H1 (cell line): ENCODE measurements at regions not wholly inside any gene's neighbourhood (a gene's known extent, or its start where the extent isn't known, plus 50 kb on each side); places are given as distances from the start of the nearest gene placed in this dataset.
A peak's percentile ranks its signal among the peaks of the same experiment; 100 is the strongest.

ENCODE experiments used
- CTCF ChIA-PET: fragments of 300-600 bp; sonication (Branson Sonifier 250); formaldehyde crosslinking; loops from one replicate; lab custom pipeline; 2021; ENCODE audit not compliant: partially characterized antibody; lab: Charles Lee
- POLR2A ChIA-PET: fragments of 300-600 bp; sonication (Branson Sonifier 250); formaldehyde crosslinking; loops from one replicate; lab custom pipeline; 2021; ENCODE audit warnings: inconsistent platforms; ENCODE audit not compliant: partially characterized antibody; lab: Charles Lee
- DNase-seq, 2 experiments: peaks; one replicate each; pipeline versions ENCODE4 v3.0.0 to v3.0.0-alpha.2; 2010 to 2022; ENCODE audit warnings: low spot score in 2 of 2, low read depth in 1 of 2, mixed read lengths in 1 of 2
- FAIRE-seq: peaks from 2 replicates; lab custom pipeline; 2011; peaks lifted over from hg19 to GRCh38; lab: Jason Lieb, UNC
- H2AFZ ChIP-seq: 2 replicates; pipeline ENCODE4 v1.8.1; 2012; ENCODE audit warnings: low read length, inconsistent platforms
- H2AK5ac ChIP-seq: 2 replicates; pipeline ENCODE4 v1.6.1; 2013; ENCODE audit warnings: low read depth, low read length
- H2BK120ac ChIP-seq: replicated peaks from 2 replicates; pipeline ENCODE3; 2013; ENCODE audit warnings: low read depth, low read length, inconsistent platforms
- H2BK12ac ChIP-seq: 2 replicates; pipeline ENCODE4 v1.6.1; 2013; ENCODE audit warnings: low read depth, low read length
- H2BK15ac ChIP-seq: 2 replicates; pipeline ENCODE4 v1.6.1; 2013; ENCODE audit warnings: low read length
- H2BK20ac ChIP-seq: 2 replicates; pipeline ENCODE4 v1.6.1; 2013; ENCODE audit warnings: low read length
- H2BK5ac ChIP-seq: 2 replicates; pipeline ENCODE4 v1.6.1; 2013; ENCODE audit warnings: low read depth, low read length
- H3K14ac ChIP-seq: 2 replicates; pipeline ENCODE4 v1.6.1; 2013; ENCODE audit warnings: inconsistent platforms; ENCODE audit not compliant: insufficient read length
- H3K18ac ChIP-seq: 2 replicates; pipeline ENCODE4 v1.6.1; 2013; ENCODE audit warnings: low read length; ENCODE audit errors: extremely low read depth
- H3K23ac ChIP-seq: 2 replicates; pipeline ENCODE4 v1.6.1; 2013; ENCODE audit warnings: inconsistent platforms; ENCODE audit not compliant: insufficient read length
- H3K23me2 ChIP-seq: 2 replicates; pipeline ENCODE4 v1.6.1; 2013; ENCODE audit warnings: low read depth, low read length
- H3K27ac ChIP-seq: 2 replicates; pipeline ENCODE4 v1.6.1; 2011; ENCODE audit warnings: low read depth, low read length, inconsistent platforms
- H3K27me3 ChIP-seq, 4 experiments: replicated peaks in 1 of 4; 1 replicate in 1 of 4; 2 replicates in 3 of 4; pipeline versions ENCODE4 v1.6.1 to v1.8.1; 2011 to 2013; ENCODE audit warnings: low read length in 3 of 4, mild to moderate bottlenecking in 3 of 4, inconsistent platforms in 2 of 4, mixed read lengths in 2 of 4, moderate library complexity in 1 of 4; ENCODE audit not compliant: control insufficient read depth in 3 of 4, insufficient read depth in 3 of 4; ENCODE audit errors: extremely low read depth in 1 of 4
- H3K36me3 ChIP-seq, 4 experiments: 2 replicates each; pipeline versions ENCODE4 v1.6.1 to v1.8.1; 2011 to 2013; ENCODE audit warnings: mild to moderate bottlenecking in 4 of 4, low read length in 3 of 4, moderate library complexity in 2 of 4, control low read depth in 1 of 4, inconsistent platforms in 1 of 4; ENCODE audit not compliant: insufficient read depth in 4 of 4, control insufficient read depth in 2 of 4
- H3K4ac ChIP-seq: replicated peaks from 2 replicates; pipeline ENCODE3; 2013; ENCODE audit warnings: low read length, low read depth, mixed read lengths, inconsistent platforms; ENCODE audit not compliant: insufficient read length
- H3K4me1 ChIP-seq, 4 experiments: replicated peaks in 1 of 4; 1 replicate in 1 of 4; 2 replicates in 3 of 4; pipeline versions ENCODE4 v1.6.1 to v1.8.1; 2011 to 2013; ENCODE audit warnings: low read length in 3 of 4, inconsistent platforms in 2 of 4, mixed read lengths in 1 of 4; ENCODE audit not compliant: insufficient read depth in 4 of 4, control insufficient read depth in 3 of 4
- H3K4me2 ChIP-seq, 2 experiments: 2 replicates each; pipeline versions ENCODE4 v1.6.1 to v1.8.1; 2011 to 2013; ENCODE audit warnings: low read depth in 2 of 2, low read length in 2 of 2, control low read depth in 1 of 2, inconsistent platforms in 1 of 2, mild to moderate bottlenecking in 1 of 2; ENCODE audit not compliant: insufficient read depth in 1 of 2
- H3K4me3 ChIP-seq, 4 experiments: fragments of 200-600, 300-600 bp in 1 of 4; sonication (generic), shearing (Covaris generic), sonication (Bioruptor Twin) in 1 of 4; 2 replicates each; pipeline versions ENCODE4 v1.5.1 to v1.8.1; 2011 to 2016; ENCODE audit warnings: low read length in 4 of 4, low read depth in 3 of 4, control low read depth in 2 of 4, inconsistent platforms in 2 of 4, mild to moderate bottlenecking in 2 of 4, mixed read lengths in 1 of 4, moderate library complexity in 1 of 4; ENCODE audit not compliant: insufficient read depth in 2 of 4; ENCODE audit errors: extremely low read depth in 1 of 4
- H3K56ac ChIP-seq: replicated peaks from 2 replicates; pipeline ENCODE3; 2013; ENCODE audit warnings: low read depth, mild to moderate bottlenecking, mixed read lengths, low read length, inconsistent platforms; ENCODE audit not compliant: insufficient read length
- H3K79me1 ChIP-seq: 2 replicates; pipeline ENCODE4 v1.6.1; 2013; ENCODE audit warnings: low read depth, low read length, control low read depth
- H3K79me2 ChIP-seq, 2 experiments: 2 replicates each; pipeline versions ENCODE4 v1.6.1 to v1.8.1; 2012 to 2013; ENCODE audit warnings: low read length in 2 of 2, mild to moderate bottlenecking in 2 of 2, inconsistent platforms in 1 of 2; ENCODE audit not compliant: insufficient read depth in 2 of 2, control insufficient read depth in 1 of 2
- H3K9ac ChIP-seq, 4 experiments: replicated peaks in 1 of 4; 1 replicate in 1 of 4; 2 replicates in 3 of 4; pipeline versions ENCODE4 v1.6.1 to v1.8.1; 2011 to 2013; ENCODE audit warnings: low read depth in 3 of 4, low read length in 3 of 4, control low read depth in 2 of 4, mild to moderate bottlenecking in 2 of 4, moderate library complexity in 2 of 4, inconsistent platforms in 1 of 4; ENCODE audit errors: extremely low read depth in 1 of 4
- H3K9me3 ChIP-seq, 2 experiments: 2 replicates each; pipeline versions ENCODE4 v1.6.1 to v1.8.1; 2012 to 2013; ENCODE audit warnings: mild to moderate bottlenecking in 2 of 2, moderate library complexity in 2 of 2, control low read depth in 1 of 2, inconsistent platforms in 1 of 2, low read depth in 1 of 2, low read length in 1 of 2, mixed read lengths in 1 of 2; ENCODE audit not compliant: insufficient read depth in 2 of 2
- H4K20me1 ChIP-seq, 2 experiments: replicated peaks in 1 of 2; 2 replicates each; pipeline versions ENCODE3 to v1.8.1; 2011 to 2013; ENCODE audit warnings: inconsistent platforms in 2 of 2, low read length in 2 of 2, mild to moderate bottlenecking in 1 of 2; ENCODE audit not compliant: insufficient read depth in 2 of 2, control insufficient read depth in 1 of 2
- H4K5ac ChIP-seq: 2 replicates; pipeline ENCODE4 v1.6.1; 2013; ENCODE audit warnings: low read length, low read depth, mixed read lengths, inconsistent platforms; ENCODE audit not compliant: insufficient read length
- H4K8ac ChIP-seq: 2 replicates; pipeline ENCODE4 v1.8.0; 2013; ENCODE audit warnings: mild to moderate bottlenecking, moderate library complexity, low read length, inconsistent platforms; ENCODE audit not compliant: insufficient read depth; ENCODE audit errors: extremely low read depth
- H4K91ac ChIP-seq: replicated peaks from 2 replicates; pipeline ENCODE3; 2013; ENCODE audit warnings: low read length, mixed read lengths, inconsistent platforms; ENCODE audit not compliant: insufficient read length
- ATF3 ChIP-seq: IDR thresholded peaks from 2 replicates; pipeline ENCODE4 v1.6.1; 2011; ENCODE audit warnings: low read depth, mild to moderate bottlenecking, low read length; ENCODE audit not compliant: insufficient read depth
- BACH1 ChIP-seq: IDR thresholded peaks from 2 replicates; pipeline ENCODE4 v1.6.1; 2012; ENCODE audit warnings: low read length, improper control_type of control experiment
- EGR1 ChIP-seq: IDR thresholded peaks from 2 replicates; pipeline ENCODE4 v1.6.1; 2011; ENCODE audit warnings: low read depth, low read length, borderline replicate concordance
- KDM1A ChIP-seq: fragments of 200-600, 300-600 bp; sonication (generic); IDR thresholded peaks from 2 replicates; pipeline ENCODE4 v1.7.1; 2016; ENCODE audit warnings: mild to moderate bottlenecking, low read length, borderline replicate concordance
- MAFK ChIP-seq: IDR thresholded peaks from 2 replicates; pipeline ENCODE4 v1.6.1; 2012; ENCODE audit warnings: low read depth, mild to moderate bottlenecking, improper control_type of control experiment, low read length
- POU5F1 ChIP-seq: IDR thresholded peaks from 2 replicates; pipeline ENCODE4 v1.6.1; 2011; ENCODE audit warnings: low read depth, mild to moderate bottlenecking, low read length, moderate library complexity
- RAD21 ChIP-seq, 2 experiments: IDR thresholded peaks in 1 of 2; conservative IDR thresholded peaks in 1 of 2; 2 replicates each; pipeline ENCODE4 v1.6.1; 2011; ENCODE audit warnings: low read depth in 2 of 2, low read length in 2 of 2, improper control_type of control experiment in 1 of 2, inconsistent platforms in 1 of 2, mild to moderate bottlenecking in 1 of 2, moderate library complexity in 1 of 2
- SRF ChIP-seq: IDR thresholded peaks from 2 replicates; pipeline ENCODE4 v1.6.1; 2011; ENCODE audit warnings: mild to moderate bottlenecking, low read depth, low read length, moderate library complexity
- YY1 ChIP-seq: IDR thresholded peaks from 2 replicates; pipeline ENCODE4 v1.6.1; 2011; ENCODE audit warnings: low read depth, mild to moderate bottlenecking, low read length
- WGBS, 2 experiments: shearing (Covaris generic) in 1 of 2; methylation state at CpG; one replicate each; pipeline versions ENCODE4 v1.1.6 to v1.1.7; 2013 to 2015; ENCODE audit warnings: low lambda C conversion rate in 2 of 2, mixed read lengths in 2 of 2, inconsistent platforms in 1 of 2, low coverage in 1 of 2, missing lambda C conversion rate in 1 of 2; ENCODE audit not compliant: insufficient replicate concordance in 2 of 2, insufficient coverage in 1 of 2, insufficient read length in 1 of 2; ENCODE audit errors: extremely low coverage in 1 of 2, missing lambda C conversion rate in 1 of 2; 5-methylcytosine and 5-hydroxymethylcytosine counted together

GRCh38 chr12:76237086-76237701 lies 111.0 kb downstream of the BBS10 start:
- no peak overlapping the region for H2AFZ ChIP-seq
- FAIRE-seq (no peak), DNase-seq (peak in 1 of 2 experiments; percentile 22)
- no peak overlapping the region for H3K9ac ChIP-seq
- H3K23ac ChIP-seq: no peak overlapping the region
- no peak for TF ChIP-seq BACH1
- TF ChIP-seq RAD21 (IDR thresholded peaks at IDR 0.05 in 1 of 2, conservative IDR thresholded peaks at IDR 0.05 in 1 of 2; ENCODE audit: low read depth in 2 of 2, low read length in 2 of 2): no peak
- TF ChIP-seq MAFK: no peak
- TF ChIP-seq YY1: no peak
- no peak for TF ChIP-seq EGR1
- TF ChIP-seq ATF3: no peak
- TF ChIP-seq SRF: no peak
- no peak for TF ChIP-seq POU5F1
- TF ChIP-seq KDM1A: no peak
- TF ChIP-seq, all 59 proteins: peak for 0
- H3K18ac ChIP-seq: no peak overlapping the region
- H3K14ac ChIP-seq: no peak overlapping the region
- no peak overlapping the region for H3K27ac ChIP-seq
- no peak overlapping the region for H2BK20ac ChIP-seq
- peak overlapping the region; percentile 6 for H3K56ac ChIP-seq
- 92% methylated on average over 7 of the region's 7 CpGs; no CpG with 5 or more reads in 1 of the 2 experiments for WGBS, 2 experiments
- H2BK12ac ChIP-seq: no peak overlapping the region
- H3K4me2 ChIP-seq: no peak overlapping the region
- no peak overlapping the region for H2BK120ac ChIP-seq
- no peaks in the 10 kb centered on the region for H4K20me1 ChIP-seq
- no peak overlapping the region for H2BK15ac ChIP-seq
- H3K4ac ChIP-seq: no peak overlapping the region
- no peak overlapping the region for H2AK5ac ChIP-seq
- H3K79me1 ChIP-seq: no peaks in the 10 kb centered on the region
- no peaks in the 10 kb centered on the region for H3K36me3 ChIP-seq
- H3K27me3 ChIP-seq: no peaks in the 10 kb centered on the region
- no peaks in the 10 kb centered on the region for H3K4me1 ChIP-seq
- no peak overlapping the region for H3K4me3 ChIP-seq
- H4K8ac ChIP-seq: no peak overlapping the region
- no peaks in the 10 kb centered on the region for H3K23me2 ChIP-seq
- no peak overlapping the region for H4K5ac ChIP-seq
- H3K79me2 ChIP-seq: no peaks in the 10 kb centered on the region
- no peak overlapping the region for H2BK5ac ChIP-seq
- POLR2A ChIA-PET: no interaction called here
- no peak overlapping the region for H4K91ac ChIP-seq
- CTCF ChIA-PET: interaction anchor here (0.9 kb wide), 1 partner anchor 13 kb away, joined by 3 read pairs; no protein-coding TSS in a partner anchor
- H3K9me3 ChIP-seq: peaks cover 0 to 2% of the 10 kb centered on the region in 2 experiments; a peak in 1 of 4 replicates
